GM12873 (cell line): ENCODE measurements at regions not wholly inside any gene's neighbourhood (a gene's known extent, or its start where the extent isn't known, plus 50 kb on each side); places are given as distances from the start of the nearest gene placed in this dataset.

Experiments used
- TF ChIP-seq, protein P1 (sequence below): IDR thresholded peaks from 2 replicates; pipeline ENCODE4 v1.5.1; 2012; ENCODE audit warnings: low read depth, mild to moderate bottlenecking, moderate library complexity, low read length, control low read depth; ENCODE audit not compliant: insufficient read depth; ENCODE audit errors: missing control alignments

DNA sequence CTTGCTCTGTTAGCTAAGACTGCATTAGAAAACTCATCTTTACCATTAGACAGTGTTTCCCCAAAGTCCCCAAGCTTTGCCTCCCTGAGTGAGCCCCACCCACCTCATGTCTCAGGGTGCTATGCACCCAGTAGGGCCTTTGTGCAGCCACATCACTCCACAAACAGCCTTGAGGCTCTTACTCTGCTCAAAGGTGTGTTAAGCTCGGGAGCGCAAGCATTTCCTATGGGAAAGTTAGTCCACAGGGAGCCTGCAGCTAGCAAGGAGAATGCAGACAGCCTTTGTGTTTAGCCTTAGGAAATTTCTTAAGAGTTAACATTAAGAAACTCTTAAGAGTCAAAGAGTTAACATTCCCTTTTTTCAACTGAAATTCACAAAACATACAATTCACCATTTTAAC, 278.8 kb downstream of the AJAP1 start:
- TF ChIP-seq, protein P1, sequence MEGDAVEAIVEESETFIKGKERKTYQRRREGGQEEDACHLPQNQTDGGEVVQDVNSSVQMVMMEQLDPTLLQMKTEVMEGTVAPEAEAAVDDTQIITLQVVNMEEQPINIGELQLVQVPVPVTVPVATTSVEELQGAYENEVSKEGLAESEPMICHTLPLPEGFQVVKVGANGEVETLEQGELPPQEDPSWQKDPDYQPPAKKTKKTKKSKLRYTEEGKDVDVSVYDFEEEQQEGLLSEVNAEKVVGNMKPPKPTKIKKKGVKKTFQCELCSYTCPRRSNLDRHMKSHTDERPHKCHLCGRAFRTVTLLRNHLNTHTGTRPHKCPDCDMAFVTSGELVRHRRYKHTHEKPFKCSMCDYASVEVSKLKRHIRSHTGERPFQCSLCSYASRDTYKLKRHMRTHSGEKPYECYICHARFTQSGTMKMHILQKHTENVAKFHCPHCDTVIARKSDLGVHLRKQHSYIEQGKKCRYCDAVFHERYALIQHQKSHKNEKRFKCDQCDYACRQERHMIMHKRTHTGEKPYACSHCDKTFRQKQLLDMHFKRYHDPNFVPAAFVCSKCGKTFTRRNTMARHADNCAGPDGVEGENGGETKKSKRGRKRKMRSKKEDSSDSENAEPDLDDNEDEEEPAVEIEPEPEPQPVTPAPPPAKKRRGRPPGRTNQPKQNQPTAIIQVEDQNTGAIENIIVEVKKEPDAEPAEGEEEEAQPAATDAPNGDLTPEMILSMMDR = no peak

DNA sequence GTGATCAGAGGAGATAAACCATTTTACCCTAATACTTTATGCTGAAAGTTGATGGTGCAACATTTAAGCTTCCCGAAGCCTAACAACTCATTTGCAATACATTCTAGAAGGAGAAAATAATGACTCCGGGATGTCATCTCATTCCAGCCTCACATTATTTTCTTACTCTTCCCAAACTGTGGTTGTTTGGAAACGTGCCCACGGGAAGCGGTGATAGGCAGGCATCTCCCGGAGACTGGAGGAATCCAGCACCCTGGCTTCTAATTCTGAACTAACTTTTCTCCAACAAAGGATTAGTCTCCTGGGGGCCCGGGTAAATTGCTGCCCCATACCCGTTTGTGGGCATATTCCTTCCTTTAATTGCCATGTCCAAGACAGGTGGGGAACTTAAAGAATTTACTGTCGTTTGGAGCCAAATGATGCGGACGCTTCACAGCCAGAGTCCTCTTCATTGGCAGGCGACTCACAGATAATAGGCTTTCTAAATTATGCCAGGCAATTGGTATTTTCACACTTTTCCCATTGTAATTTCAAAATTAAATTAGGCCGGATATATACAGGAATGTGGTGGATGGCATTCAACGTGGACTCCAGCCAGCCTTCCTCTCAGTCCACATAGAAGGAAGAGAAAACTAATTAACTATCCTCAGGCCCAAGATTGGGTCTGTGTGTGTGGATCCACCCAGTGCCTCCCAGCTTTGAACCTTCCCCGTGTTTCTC, 278.1 kb downstream of the AJAP1 start:
- TF ChIP-seq, protein P1 = no peak

DNA sequence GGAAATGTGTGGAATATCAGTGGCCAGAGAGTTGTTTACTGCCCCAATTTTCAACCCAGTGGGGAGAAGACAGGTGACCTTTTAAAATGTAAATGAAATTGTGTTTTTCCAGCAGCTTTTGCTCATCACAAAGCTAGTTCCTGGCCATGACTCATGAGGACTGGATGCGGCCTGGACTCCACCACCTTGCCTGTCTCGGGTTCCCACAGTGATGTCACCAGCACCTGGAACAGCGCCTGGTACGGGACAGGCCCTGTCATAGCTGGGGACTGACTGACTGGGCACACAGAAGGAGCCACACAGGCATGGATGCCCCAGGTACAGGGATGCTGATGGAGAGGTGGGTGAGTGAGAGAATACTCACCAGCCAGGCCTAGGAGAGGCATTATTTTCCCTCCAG, 277.1 kb downstream of the AJAP1 start:
- TF ChIP-seq, protein P1 = no peak

DNA sequence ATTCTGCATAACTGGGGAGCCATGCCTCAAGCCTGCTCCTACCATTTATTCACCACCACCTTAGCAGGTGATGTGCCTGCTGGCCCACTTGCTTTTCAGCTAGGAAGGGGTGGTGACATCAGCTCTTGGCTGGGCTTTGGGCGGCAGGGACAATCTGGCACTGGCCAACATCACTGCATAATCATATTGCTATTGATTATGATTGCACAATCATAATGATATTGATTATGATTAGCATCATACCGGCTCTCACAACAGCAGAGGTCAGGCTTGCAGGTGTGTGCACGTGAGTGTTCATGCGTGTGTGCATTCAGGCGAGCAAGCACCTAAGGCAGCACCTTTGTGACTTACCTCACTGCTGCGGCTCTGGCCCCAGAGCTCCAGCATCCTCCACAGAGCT, 273.8 kb downstream of the AJAP1 start:
- TF ChIP-seq, protein P1 = no peak

DNA sequence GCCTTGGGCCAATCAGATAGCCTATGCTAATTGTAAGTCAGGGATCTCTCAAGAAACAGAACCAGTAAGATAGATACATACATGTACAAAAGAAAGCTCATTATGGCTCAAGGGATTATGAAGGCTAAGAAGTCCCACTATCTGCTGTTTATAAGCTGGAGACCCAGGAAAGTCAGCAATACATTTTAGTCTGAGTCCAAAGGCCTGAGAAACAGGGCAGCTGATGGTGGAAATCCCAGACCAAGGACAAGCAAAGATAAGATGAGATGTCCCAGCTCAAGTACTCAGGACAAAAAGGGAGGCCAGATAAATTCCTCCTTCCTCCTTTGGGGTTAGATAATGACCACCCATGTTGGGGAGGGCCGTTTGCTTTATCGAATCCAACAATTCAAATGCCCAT, 269.9 kb downstream of the AJAP1 start:
- TF ChIP-seq, protein P1 = no peak

DNA sequence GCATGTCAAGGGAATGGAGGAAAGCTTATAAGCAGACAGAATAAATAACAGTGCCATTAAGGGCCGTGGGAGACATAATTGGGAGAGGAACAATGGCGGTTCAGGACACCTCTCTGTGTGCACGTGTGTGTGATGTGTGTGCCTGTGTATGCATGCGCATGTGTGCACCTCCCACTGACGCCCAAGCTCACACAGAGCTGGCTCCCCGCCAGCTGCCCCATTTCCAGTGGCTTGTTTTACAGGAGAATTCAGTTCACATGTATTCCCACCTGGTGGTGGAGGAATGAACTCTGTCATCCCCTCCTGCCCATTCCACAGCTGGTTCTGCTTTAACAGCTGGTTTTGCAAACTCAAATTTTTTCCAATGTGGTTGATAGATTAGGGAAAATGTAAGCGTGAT, 262.2 kb downstream of the AJAP1 start:
- TF ChIP-seq, protein P1 = no peak

DNA sequence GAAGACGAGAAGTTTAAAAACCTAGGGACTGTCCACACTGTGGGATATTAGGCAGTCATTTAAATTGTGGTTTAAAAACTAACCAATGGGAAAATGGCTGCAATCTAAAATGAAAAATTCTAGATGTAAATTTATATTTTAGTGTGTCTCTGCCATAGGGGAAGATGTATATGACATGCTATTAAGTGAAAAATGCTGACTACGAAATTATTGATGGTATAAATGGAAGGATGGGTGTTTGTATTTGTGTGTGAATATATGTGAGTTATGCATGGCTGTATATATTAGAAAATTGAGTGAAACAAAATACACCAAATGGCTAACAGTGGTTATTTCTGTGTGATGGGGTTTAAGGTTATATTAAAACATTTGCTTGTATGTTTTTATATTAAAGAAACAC, 260.7 kb downstream of the AJAP1 start:
- TF ChIP-seq, protein P1 = no peak
